Astrocyte (in vitro differentiated cells and primary cell): ENCODE measurements at regions not wholly inside any gene's neighbourhood (a gene's known extent, or its start where the extent isn't known, plus 50 kb on each side); places are given as distances from the start of the nearest gene placed in this dataset.

Experiments used
- EZH2 ChIP-seq: IDR thresholded peaks from 2 replicates; pipeline ENCODE4 v1.6.1; 2012; ENCODE audit warnings: mild to moderate bottlenecking, low read length, inconsistent platforms; ENCODE audit not compliant: insufficient read depth
- TF ChIP-seq, protein P1 (sequence below): IDR thresholded peaks from 2 replicates; pipeline ENCODE4 v1.5.1; 2011; ENCODE audit warnings: low read depth, mild to moderate bottlenecking, inconsistent platforms, low read length, moderate library complexity; ENCODE audit not compliant: insufficient read depth

DNA sequence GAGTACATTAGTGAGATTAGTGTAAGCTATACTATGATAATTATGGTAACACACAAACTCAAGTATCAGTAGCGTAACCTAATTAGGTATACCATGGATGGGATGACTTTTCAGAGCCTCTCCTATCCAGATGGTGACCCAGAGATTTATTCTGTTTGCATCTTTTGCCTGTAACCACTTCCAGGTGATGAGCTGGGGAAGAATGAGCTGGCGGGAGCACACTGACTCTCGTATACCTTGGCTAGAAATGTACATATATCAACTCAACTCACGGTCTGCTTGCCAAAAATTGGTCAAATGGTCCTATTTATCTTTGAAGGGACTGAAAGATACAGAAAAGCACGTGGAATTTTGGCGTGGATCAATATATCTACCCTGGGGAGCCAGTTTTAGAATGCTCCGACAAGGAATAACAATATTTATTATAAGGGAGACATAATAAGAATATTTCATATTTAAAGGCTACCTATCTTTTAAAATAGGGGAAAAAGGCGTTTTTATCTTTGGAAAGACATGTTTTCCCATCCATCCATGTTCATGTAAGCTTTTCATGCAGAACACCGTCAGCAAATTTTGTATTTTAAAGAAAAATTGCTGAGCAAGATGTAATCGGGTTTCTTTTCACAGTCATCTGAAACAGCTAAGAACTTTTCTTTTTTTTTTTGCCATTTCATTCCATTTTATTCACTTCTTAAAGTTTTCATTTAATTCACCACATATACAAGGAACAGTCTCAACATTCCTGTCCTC, 502.6 kb upstream of the CBLB start:
- TF ChIP-seq, protein P1, sequence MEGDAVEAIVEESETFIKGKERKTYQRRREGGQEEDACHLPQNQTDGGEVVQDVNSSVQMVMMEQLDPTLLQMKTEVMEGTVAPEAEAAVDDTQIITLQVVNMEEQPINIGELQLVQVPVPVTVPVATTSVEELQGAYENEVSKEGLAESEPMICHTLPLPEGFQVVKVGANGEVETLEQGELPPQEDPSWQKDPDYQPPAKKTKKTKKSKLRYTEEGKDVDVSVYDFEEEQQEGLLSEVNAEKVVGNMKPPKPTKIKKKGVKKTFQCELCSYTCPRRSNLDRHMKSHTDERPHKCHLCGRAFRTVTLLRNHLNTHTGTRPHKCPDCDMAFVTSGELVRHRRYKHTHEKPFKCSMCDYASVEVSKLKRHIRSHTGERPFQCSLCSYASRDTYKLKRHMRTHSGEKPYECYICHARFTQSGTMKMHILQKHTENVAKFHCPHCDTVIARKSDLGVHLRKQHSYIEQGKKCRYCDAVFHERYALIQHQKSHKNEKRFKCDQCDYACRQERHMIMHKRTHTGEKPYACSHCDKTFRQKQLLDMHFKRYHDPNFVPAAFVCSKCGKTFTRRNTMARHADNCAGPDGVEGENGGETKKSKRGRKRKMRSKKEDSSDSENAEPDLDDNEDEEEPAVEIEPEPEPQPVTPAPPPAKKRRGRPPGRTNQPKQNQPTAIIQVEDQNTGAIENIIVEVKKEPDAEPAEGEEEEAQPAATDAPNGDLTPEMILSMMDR = no peak
- TF ChIP-seq EZH2 = no peak
